Ovary (tissue), 3 donors: ENCODE measurements at regions not wholly inside any gene's neighbourhood (a gene's known extent, or its start where the extent isn't known, plus 50 kb on each side); places are given as distances from the start of the nearest gene placed in this dataset.

ENCODE experiments used
- EP300 ChIP-seq: sonication (generic); formaldehyde crosslinking; IDR thresholded peaks from one replicate; pipeline ENCODE4 v1.6.1; 2017; ENCODE audit warnings: antibody characterized with exemption
- POLR2A ChIP-seq: fragments of 450-650 bp; IDR thresholded peaks from one replicate; pipeline ENCODE4 v1.6.1; 2017; ENCODE audit warnings: antibody characterized with exemption, mild to moderate bottlenecking, moderate library complexity
- TF ChIP-seq, protein P1 (sequence below), 3 donors: fragments of 450-650 bp in 2 of 3; fragments of 200-600 bp in 1 of 3; IDR thresholded peaks; one replicate each; pipeline versions ENCODE4 v1.5.1 to v1.8.0; 2016 to 2022; ENCODE audit warnings: antibody characterized with exemption in 3 of 3, mild to moderate bottlenecking in 1 of 3
- donor health status: DM: no; HTN: no; CAD: no.

DNA sequence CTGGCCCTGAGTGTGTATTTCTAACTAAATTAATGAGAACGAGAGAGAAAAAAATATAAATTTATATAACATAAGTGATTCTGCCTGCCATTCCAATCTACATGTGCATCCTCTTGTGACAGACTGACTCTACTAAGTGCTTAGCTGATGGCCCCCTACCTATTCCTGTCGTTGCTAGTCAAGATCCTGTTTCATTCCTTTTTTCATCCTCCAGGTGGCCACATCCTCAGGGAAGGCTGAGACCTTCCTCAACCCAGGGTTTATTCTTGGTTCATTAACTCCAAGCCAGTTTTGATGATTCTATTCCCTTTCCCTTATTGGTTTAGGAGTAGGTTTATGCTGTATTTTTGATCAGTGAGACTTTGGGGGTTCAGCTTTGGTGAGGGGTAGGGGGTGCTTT, 201.3 kb downstream of the C9orf152 start:
- no peak for TF ChIP-seq POLR2A
- TF ChIP-seq, protein P1, sequence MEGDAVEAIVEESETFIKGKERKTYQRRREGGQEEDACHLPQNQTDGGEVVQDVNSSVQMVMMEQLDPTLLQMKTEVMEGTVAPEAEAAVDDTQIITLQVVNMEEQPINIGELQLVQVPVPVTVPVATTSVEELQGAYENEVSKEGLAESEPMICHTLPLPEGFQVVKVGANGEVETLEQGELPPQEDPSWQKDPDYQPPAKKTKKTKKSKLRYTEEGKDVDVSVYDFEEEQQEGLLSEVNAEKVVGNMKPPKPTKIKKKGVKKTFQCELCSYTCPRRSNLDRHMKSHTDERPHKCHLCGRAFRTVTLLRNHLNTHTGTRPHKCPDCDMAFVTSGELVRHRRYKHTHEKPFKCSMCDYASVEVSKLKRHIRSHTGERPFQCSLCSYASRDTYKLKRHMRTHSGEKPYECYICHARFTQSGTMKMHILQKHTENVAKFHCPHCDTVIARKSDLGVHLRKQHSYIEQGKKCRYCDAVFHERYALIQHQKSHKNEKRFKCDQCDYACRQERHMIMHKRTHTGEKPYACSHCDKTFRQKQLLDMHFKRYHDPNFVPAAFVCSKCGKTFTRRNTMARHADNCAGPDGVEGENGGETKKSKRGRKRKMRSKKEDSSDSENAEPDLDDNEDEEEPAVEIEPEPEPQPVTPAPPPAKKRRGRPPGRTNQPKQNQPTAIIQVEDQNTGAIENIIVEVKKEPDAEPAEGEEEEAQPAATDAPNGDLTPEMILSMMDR (IDR thresholded peaks at IDR 0.05) = no peak
- TF ChIP-seq EP300 = no peak
